GM12878 (cell line): ENCODE measurements at regions not wholly inside any gene's neighbourhood (a gene's known extent, or its start where the extent isn't known, plus 50 kb on each side); places are given as distances from the start of the nearest gene placed in this dataset.

Experiments
- ATAC-seq: fragments of 200-7000 bp; cut with Tn5 transposase; 3 replicates; pipeline ENCODE4 v1.9.1; 2020; ENCODE audit warnings: mild to moderate bottlenecking, moderate library complexity
- BruUV-seq: library from RNA; stranded (reverse); fragments of 400-500 nt; replicated peaks from 2 replicates; lab custom pipeline; 2021; lab: Mats Ljungman, UMichigan
- CTCF ChIA-PET: fragments of 300-600 bp; sonication (Branson Sonifier 250); formaldehyde crosslinking; extraction: SDS; loops from one replicate; lab custom pipeline; 2021; ENCODE audit warnings: inconsistent platforms; lab: Yijun Ruan, JAX
- POLR2A ChIA-PET: fragments of 350-600 bp; formaldehyde crosslinking; extraction: SDS; loops from one replicate; lab custom pipeline; 2021; ENCODE audit warnings: inconsistent platforms; lab: Charles Lee
- RAD21 ChIA-PET: fragments of 300-600 bp; sonication (Branson Sonifier 250); formaldehyde crosslinking; loops from one replicate; lab custom pipeline; 2023; ENCODE audit warnings: antibody characterized with exemption; ENCODE audit not compliant: unreplicated experiment; lab: Charles Lee
- SMC1A ChIA-PET: fragments of 300-600 bp; sonication (Branson Sonifier 250); formaldehyde crosslinking; loops from one replicate; lab custom pipeline; 2023; ENCODE audit not compliant: unreplicated experiment, uncharacterized antibody; lab: Charles Lee
- DNase-seq: peaks from one replicate; pipeline ENCODE4 v3.0.0-alpha.2; 2011; ENCODE audit warnings: low read depth, low spot score
- FAIRE-seq: peaks from 3 replicates; lab custom pipeline; 2011; peaks lifted over from hg19 to GRCh38; lab: Jason Lieb, UNC
- H2AFZ ChIP-seq: 2 replicates; pipeline ENCODE4 v1.6.0; 2011; ENCODE audit warnings: low read depth, low read length, control low read depth; ENCODE audit not compliant: control insufficient read depth
- H3K27ac ChIP-seq: 2 replicates; pipeline ENCODE4 v1.5.1; 2011; ENCODE audit warnings: control low read depth; ENCODE audit not compliant: control insufficient read depth, insufficient read depth
- H3K27me3 ChIP-seq, 2 experiments: replicated peaks in 1 of 2; 2 replicates each; pipeline versions ENCODE4 v1.6.0 to v1.6.1; 2011; ENCODE audit warnings: low read length in 1 of 2; ENCODE audit not compliant: control insufficient read depth in 2 of 2, insufficient read depth in 2 of 2
- H3K36me3 ChIP-seq, 2 experiments: 2 replicates each; pipeline ENCODE4 v1.5.1; 2011; ENCODE audit warnings: low read length in 1 of 2; ENCODE audit not compliant: control insufficient read depth in 2 of 2, insufficient read depth in 2 of 2
- H3K4me1 ChIP-seq: 2 replicates; pipeline ENCODE4 v1.6.1; 2011; ENCODE audit warnings: mild to moderate bottlenecking, low read length, moderate library complexity, mixed read lengths; ENCODE audit not compliant: control insufficient read depth, insufficient read depth
- H3K4me2 ChIP-seq: 2 replicates; pipeline ENCODE4 v1.6.0; 2011; ENCODE audit warnings: control low read depth; ENCODE audit not compliant: control insufficient read depth, insufficient read depth
- H3K4me3 ChIP-seq: fragments of 200-600 bp; sonication (generic); 2 replicates; pipeline ENCODE4 v1.5.1; 2016
- H3K79me2 ChIP-seq: 2 replicates; pipeline ENCODE4 v1.6.0; 2011; ENCODE audit warnings: low read length; ENCODE audit not compliant: control insufficient read depth, insufficient read depth
- H3K9ac ChIP-seq: 2 replicates; pipeline ENCODE4 v1.8.0; 2011; ENCODE audit warnings: low read length, control low read depth, mixed read lengths; ENCODE audit not compliant: control insufficient read depth, insufficient read depth
- H3K9me3 ChIP-seq: replicated peaks from 3 replicates; pipeline ENCODE4 v1.5.1; 2011; ENCODE audit warnings: mild to moderate bottlenecking, low read length; ENCODE audit not compliant: control insufficient read depth, insufficient read depth
- H4K20me1 ChIP-seq: 2 replicates; pipeline ENCODE4 v1.6.0; 2011; ENCODE audit not compliant: control insufficient read depth, insufficient read depth
- DPF2 ChIP-seq: fragments of 450-650 bp; IDR thresholded peaks from 2 replicates; pipeline ENCODE4 v1.6.1; 2017; ENCODE audit warnings: mild to moderate bottlenecking
- E4F1 ChIP-seq: fragments of 450-650 bp; IDR thresholded peaks from 2 replicates; pipeline ENCODE4 v1.6.1; 2018; ENCODE audit warnings: borderline replicate concordance, mild to moderate bottlenecking; ENCODE audit not compliant: partially characterized antibody
- FOS ChIP-seq: IDR thresholded peaks from 3 replicates; pipeline ENCODE4 v1.6.1; 2011; ENCODE audit warnings: borderline replicate concordance; ENCODE audit not compliant: insufficient read length; ENCODE audit errors: extremely low read depth
- FOXM1 ChIP-seq: IDR thresholded peaks from 2 replicates; pipeline ENCODE4 v1.6.1; 2012; ENCODE audit warnings: low read depth, mild to moderate bottlenecking, inconsistent platforms, low read length, moderate library complexity
- MEF2B ChIP-seq: fragments of 450-650 bp; IDR thresholded peaks from 2 replicates; pipeline ENCODE4 v1.6.1; 2018; ENCODE audit warnings: mild to moderate bottlenecking, moderate library complexity; ENCODE audit not compliant: partially characterized antibody, poor library complexity, severe bottlenecking
- TAF1 ChIP-seq: IDR thresholded peaks from 2 replicates; pipeline ENCODE4 v1.6.1; 2011; ENCODE audit warnings: mild to moderate bottlenecking, low read depth, low read length, borderline replicate concordance
- WRNIP1 ChIP-seq: IDR thresholded peaks from 2 replicates; pipeline ENCODE4 v1.6.1; 2011; ENCODE audit warnings: low read depth, low read length, improper control_type of control experiment, borderline replicate concordance
- ZNF384 ChIP-seq: IDR thresholded peaks from 2 replicates; pipeline ENCODE4 v1.6.1; 2012; ENCODE audit warnings: low read depth, mild to moderate bottlenecking, low read length, improper control_type of control experiment, borderline replicate concordance
- WGBS: methylation state at CpG from one replicate; pipeline ENCODE4 v1.1.6; 2016; ENCODE audit warnings: low lambda C conversion rate; ENCODE audit not compliant: insufficient replicate concordance, insufficient coverage; ENCODE audit errors: missing lambda C conversion rate; 5-methylcytosine and 5-hydroxymethylcytosine counted together
- in situ Hi-C: fragments of 300-500 bp; cut with MboI; formaldehyde crosslinking; loops from 9 replicates; pipeline ENCODE4 v1.14.3; 2018; ENCODE audit warnings: mixed read lengths
- intact Hi-C: fragments of 100-400 bp; cut with micrococcal nuclease; formaldehyde crosslinking; loops from one replicate; pipeline ENCODE4 v1.14.2; 2022; ENCODE audit not compliant: unreplicated experiment
- TF ChIP-seq, protein P1 (sequence below), 3 experiments: IDR thresholded peaks in 2 of 3; conservative IDR thresholded peaks in 1 of 3; 2 replicates each; pipeline ENCODE4 v1.5.1; 2011; ENCODE audit warnings: low read depth in 3 of 3, low read length in 3 of 3, mild to moderate bottlenecking in 3 of 3, control low read depth in 2 of 3, moderate library complexity in 2 of 3, inconsistent platforms in 1 of 3, mixed read lengths in 1 of 3; ENCODE audit not compliant: control insufficient read depth in 2 of 3, insufficient read depth in 1 of 3; ENCODE audit errors: extremely low read depth in 1 of 3
- TF ChIP-seq, protein P2 (sequence below): fragments of 450-650 bp; IDR thresholded peaks from 2 replicates; pipeline ENCODE4 v1.6.1; 2016; ENCODE audit warnings: mild to moderate bottlenecking, moderate library complexity, borderline replicate concordance

DNA sequence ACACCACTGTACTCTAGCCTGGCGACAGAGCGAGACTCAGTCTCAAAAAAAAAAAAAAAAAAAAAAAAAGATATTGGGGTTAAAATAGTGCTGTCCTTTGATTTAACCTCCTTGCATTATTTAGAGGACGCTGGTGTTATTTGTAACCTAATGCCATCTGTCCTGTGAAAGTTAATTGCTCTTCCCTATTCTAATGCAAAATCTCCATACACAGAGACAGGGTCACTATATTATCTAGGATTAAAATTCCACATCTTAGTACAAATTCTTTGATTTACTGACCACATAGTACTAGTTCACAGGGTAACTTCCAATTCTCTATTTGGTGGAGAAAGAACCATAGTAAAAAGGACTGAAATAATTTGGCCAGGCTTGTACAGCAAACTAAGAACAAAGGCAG is 184.2 kb upstream of the STEAP4 start:
- Histone ChIP-seq H3K4me3 (no peak overlapping the region), H3K9me3 (no peaks in the 10 kb centered on the region), H3K27ac (no peak overlapping the region), H3K4me2 (no peak overlapping the region), H2AFZ (no peak overlapping the region), H3K9ac (no peak overlapping the region), H4K20me1 (no peaks in the 10 kb centered on the region), H3K27me3 (no peaks in the 10 kb centered on the region), H3K4me1 (no peaks in the 10 kb centered on the region), H3K36me3 (no peaks in the 10 kb centered on the region), H3K79me2 (no peaks in the 10 kb centered on the region)
- ChIA-PET POLR2A (interaction anchor here (0.7 kb wide), 1 partner anchor 14 kb away, joined by 3 read pairs; no protein-coding TSS in a partner anchor), RAD21 (interaction anchor here (0.6 to 0.8 kb wide), 2 partner anchors 302 to 533 kb away, joined by 3 read pairs; no protein-coding TSS in a partner anchor), SMC1A (interaction anchor here (0.5 to 1.0 kb wide), 4 partner anchors 24 to 92 kb away, joined by 3 read pairs; no protein-coding TSS in a partner anchor), CTCF (interaction anchor here (1.0 to 1.3 kb wide), 2 partner anchors 9 to 89 kb away, joined by 3 to 5 read pairs; no protein-coding TSS in a partner anchor)
- DNase-seq = no peak
- FAIRE-seq = no peak
- no TSS peak for BruUV-seq
- TF ChIP-seq, protein P1, sequence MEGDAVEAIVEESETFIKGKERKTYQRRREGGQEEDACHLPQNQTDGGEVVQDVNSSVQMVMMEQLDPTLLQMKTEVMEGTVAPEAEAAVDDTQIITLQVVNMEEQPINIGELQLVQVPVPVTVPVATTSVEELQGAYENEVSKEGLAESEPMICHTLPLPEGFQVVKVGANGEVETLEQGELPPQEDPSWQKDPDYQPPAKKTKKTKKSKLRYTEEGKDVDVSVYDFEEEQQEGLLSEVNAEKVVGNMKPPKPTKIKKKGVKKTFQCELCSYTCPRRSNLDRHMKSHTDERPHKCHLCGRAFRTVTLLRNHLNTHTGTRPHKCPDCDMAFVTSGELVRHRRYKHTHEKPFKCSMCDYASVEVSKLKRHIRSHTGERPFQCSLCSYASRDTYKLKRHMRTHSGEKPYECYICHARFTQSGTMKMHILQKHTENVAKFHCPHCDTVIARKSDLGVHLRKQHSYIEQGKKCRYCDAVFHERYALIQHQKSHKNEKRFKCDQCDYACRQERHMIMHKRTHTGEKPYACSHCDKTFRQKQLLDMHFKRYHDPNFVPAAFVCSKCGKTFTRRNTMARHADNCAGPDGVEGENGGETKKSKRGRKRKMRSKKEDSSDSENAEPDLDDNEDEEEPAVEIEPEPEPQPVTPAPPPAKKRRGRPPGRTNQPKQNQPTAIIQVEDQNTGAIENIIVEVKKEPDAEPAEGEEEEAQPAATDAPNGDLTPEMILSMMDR (IDR thresholded peaks at IDR 0.05 in 2 of 3, conservative IDR thresholded peaks at IDR 0.05 in 1 of 3; ENCODE audit: control insufficient read depth in 2 of 3, extremely low read depth in 1 of 3, insufficient read depth in 1 of 3, low read depth in 3 of 3, low read length in 3 of 3) = no peak
- TF ChIP-seq WRNIP1 = no peak
- TF ChIP-seq TAF1 = no peak
- TF ChIP-seq, protein P2, sequence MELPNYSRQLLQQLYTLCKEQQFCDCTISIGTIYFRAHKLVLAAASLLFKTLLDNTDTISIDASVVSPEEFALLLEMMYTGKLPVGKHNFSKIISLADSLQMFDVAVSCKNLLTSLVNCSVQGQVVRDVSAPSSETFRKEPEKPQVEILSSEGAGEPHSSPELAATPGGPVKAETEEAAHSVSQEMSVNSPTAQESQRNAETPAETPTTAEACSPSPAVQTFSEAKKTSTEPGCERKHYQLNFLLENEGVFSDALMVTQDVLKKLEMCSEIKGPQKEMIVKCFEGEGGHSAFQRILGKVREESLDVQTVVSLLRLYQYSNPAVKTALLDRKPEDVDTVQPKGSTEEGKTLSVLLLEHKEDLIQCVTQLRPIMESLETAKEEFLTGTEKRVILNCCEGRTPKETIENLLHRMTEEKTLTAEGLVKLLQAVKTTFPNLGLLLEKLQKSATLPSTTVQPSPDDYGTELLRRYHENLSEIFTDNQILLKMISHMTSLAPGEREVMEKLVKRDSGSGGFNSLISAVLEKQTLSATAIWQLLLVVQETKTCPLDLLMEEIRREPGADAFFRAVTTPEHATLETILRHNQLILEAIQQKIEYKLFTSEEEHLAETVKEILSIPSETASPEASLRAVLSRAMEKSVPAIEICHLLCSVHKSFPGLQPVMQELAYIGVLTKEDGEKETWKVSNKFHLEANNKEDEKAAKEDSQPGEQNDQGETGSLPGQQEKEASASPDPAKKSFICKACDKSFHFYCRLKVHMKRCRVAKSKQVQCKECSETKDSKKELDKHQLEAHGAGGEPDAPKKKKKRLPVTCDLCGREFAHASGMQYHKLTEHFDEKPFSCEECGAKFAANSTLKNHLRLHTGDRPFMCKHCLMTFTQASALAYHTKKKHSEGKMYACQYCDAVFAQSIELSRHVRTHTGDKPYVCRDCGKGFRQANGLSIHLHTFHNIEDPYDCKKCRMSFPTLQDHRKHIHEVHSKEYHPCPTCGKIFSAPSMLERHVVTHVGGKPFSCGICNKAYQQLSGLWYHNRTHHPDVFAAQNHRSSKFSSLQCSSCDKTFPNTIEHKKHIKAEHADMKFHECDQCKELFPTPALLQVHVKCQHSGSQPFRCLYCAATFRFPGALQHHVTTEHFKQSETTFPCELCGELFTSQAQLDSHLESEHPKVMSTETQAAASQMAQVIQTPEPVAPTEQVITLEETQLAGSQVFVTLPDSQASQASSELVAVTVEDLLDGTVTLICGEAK = no peak
- no peak for TF ChIP-seq DPF2
- no peak for TF ChIP-seq E4F1
- TF ChIP-seq MEF2B = no peak
- no peak for TF ChIP-seq FOXM1
- TF ChIP-seq ZNF384 = no peak
- no peak for TF ChIP-seq FOS
- ATAC-seq = no peak
- 0% methylated on average over 1 of the region's 3 CpGs for WGBS
- in situ Hi-C loops = no loop called here
- intact Hi-C loops = no loop called here
